ENCODE measurements at regions not wholly inside any gene's neighbourhood (a gene's known extent, or its start where the extent isn't known, plus 50 kb on each side); places are given as distances from the start of the nearest gene placed in this dataset.
A peak's percentile ranks its signal among the peaks of the same experiment; 100 is the strongest.

- no peak for DNase-seq (ENCODE audit: low read depth)
These were observed 337.2 kb upstream of the NAV3 start for GRCh38 chr12:77493302-77494168.

GRCh38 chr12:77492536-77492935 is 338.2 kb upstream of the NAV3 start:
- DNase-seq (ENCODE audit: low read depth), result no peak

- peak; percentile 83 for DNase-seq (ENCODE audit: low read depth)
These were observed 341.2 kb upstream of the NAV3 start for GRCh38 chr12:77489331-77489970.

- no peak for DNase-seq (ENCODE audit: low read depth)
These were observed 342.6 kb upstream of the NAV3 start for GRCh38 chr12:77488041-77488620.

- no peak for DNase-seq (ENCODE audit: low read depth)
These were observed 343.8 kb upstream of the NAV3 start for GRCh38 chr12:77486872-77487271.

DNA sequence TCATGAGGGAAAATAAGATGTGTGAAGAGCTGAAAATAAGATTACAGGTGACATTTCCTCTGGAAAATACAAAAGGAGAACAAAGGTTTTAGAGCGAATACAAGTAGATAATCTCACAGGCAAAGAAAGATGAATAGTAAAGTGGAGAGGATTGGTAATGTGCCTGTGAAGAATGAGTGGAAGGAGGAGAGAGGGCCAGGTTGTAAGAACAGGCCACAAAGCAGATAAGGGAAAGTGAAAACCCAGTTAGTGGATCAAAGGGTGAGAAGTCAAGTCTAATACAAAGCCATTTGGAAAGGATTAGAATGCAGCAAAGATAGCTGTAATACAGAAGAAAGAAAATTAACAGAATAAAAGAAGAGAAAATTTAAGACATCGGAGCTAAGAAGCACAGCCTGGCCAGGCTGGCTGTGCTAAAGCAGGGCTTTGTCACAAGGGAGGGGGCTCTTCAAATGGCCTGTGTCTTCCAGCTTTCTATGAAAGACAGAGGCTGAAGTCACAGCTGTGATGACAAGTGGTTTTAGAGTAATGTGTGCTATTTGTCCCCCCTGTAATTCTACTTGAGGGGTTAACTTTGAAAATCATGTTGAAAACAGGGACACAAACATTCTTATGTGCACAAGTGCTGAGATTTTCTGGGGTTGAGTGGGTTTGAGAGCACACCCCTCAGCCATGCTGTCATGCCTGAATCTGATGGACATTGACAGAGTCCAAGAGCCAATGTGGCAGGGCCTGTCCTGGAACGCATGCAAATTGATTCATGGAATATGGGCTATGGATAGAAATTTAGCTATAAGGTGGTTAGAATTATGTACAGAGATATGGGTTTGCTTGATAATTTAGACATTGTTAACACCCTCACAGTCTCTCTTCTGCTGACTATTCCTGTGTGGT is 344.5 kb upstream of the NAV3 start:
- no peak for DNase-seq (ENCODE audit: low read depth)

DNA sequence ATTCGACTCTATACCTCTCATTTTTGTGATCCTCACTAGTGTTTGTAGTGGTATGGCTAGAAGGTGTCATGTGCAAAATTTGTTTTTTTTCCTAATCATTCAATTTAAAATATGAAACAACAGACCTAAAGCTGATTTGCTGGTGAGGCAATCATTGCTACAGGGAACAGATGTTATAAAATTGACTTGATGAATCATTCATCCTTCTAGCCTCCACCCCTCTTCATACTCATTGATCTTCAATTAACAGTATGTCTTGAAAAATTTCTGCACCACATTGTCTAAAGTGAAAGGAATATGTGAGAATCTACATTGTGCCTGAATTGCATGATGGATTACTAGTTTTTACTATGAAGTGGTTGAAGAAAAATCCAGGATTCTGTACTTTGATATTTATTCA is 349.0 kb upstream of the NAV3 start:
- DNase-seq (ENCODE audit: low read depth), result no peak

- DNase-seq (ENCODE audit: low read depth), result no peak
These were observed 352.7 kb upstream of the NAV3 start for GRCh38 chr12:77477907-77478533.

GRCh38 chr12:77471801-77472200 is 358.9 kb upstream of the NAV3 start:
- DNase-seq (ENCODE audit: low read depth), result no peak

DNA sequence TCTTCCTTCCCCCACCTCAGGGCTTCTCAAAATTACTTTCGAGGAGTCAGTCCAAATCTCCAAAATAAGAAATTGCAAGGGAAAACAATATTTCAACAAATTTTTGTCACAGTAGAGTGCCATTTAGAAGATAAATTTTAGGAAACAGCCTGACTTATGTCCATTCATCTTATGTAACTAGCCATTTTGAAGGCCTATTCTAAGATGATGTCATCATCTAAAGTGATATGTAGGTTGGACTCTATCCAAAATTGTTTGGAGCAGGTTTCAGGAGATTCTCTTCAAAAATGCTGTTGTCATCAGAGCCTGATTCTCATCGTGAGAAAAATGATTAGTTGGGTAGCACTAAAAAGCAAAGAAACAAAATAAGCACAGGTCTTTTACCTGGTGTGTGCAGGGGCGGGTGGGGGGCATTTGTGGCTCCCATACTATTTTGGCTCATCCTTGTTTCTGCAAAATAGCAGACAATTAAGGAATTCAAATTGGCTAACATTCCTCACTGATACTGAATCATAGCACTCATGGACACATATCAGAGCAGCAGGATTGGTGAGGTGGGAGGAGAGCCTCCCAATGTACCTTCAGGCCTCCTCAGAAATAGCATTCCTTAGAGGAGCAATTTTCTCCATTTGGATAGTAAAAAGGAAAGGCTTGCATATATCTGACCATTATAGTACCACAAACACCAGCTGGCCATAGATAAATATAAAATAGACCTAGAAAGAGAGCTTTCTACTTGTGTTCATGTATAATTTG is 360.9 kb upstream of the NAV3 start:
- DNase-seq (ENCODE audit: low read depth), result no peak

- no peak for DNase-seq (ENCODE audit: low read depth)
These were observed 377.3 kb upstream of the E2F7 start for GRCh38 chr12:77442633-77443032.

DNA sequence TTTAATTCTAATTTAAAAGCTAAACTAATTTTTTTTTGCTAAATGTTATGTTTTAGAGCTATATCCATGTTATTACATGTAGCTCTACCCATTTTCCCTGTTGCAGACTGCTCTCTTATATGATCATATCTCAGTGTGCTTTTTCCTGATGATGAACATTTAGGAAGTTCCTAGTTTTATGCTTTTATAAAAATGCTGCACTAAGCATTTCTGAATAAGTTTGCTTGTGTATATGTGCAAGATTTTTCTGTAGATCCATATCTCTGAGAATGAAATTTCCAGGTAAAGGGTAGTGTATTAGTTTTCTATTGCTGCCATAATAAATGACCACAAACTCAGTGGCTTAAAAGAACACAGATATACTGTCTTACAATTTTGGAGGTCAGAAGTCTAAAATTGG is 374.4 kb upstream of the E2F7 start:
- DNase-seq (ENCODE audit: low read depth), result no peak

- no peak for DNase-seq (ENCODE audit: low read depth)
These were observed 373.3 kb upstream of the E2F7 start for GRCh38 chr12:77438644-77439043.

DNA sequence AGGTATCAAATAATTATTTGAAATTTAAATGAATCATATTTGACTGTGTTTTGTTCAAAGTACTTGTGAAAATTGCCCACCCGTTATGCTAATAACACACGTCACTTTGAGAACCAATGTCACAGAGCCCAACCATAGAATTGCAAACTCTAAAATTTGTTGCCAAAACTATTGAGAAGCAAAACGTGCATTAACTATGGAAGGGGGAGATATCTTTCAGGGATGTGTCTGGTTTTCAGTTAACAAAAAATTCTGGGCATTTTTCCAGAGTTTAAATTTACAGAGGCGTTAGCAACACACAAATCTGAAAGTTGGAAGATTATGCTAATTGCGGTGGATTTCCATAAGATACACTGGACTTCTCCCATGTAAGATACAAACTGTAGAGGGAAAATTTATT is 371.8 kb upstream of the E2F7 start:
- DNase-seq (ENCODE audit: low read depth), result no peak

- DNase-seq (ENCODE audit: low read depth), result no peak
These were observed 370.2 kb upstream of the E2F7 start for GRCh38 chr12:77435446-77436091.

- DNase-seq (ENCODE audit: low read depth), result no peak
These were observed 368.4 kb upstream of the E2F7 start for GRCh38 chr12:77433799-77434198.

DNA sequence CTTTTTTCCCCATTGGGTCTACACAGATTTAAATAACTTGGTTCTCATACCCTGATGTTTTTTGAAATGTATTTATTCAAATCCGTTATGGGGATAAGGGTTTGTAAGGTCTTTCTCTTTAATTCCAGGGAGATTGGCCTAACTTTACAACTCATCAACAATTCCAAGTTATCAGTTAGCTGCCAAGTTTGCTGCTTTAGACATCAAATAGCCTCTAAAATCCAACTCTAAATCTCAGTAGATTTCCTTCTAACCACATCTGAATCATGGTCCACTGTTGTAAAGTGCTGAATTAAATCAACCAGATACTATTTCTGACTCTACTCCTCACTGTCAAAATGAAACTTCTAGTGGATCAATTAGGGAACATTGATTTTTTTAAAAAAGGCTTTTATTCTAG is 364.1 kb upstream of the E2F7 start:
- peak; percentile 16 for DNase-seq (ENCODE audit: low read depth)

DNA sequence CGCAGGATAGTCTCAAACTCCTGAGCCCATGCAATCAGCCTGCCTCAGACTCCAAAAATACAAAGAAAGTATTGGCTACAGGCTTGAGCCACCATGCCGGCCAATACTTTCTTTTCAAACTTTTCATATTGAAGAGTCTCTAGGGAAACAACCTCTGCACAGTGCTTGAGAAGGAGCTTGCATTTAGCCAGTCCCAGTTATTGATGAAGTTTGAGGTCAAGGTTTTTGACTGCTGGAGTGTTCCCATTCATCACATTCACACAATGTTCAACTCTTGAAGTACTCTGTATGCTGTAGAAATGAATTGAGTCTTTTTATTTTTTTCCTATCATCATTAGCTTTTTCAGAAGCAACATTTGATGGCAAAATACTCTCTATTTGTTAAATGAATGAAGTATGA is 355.8 kb upstream of the E2F7 start:
- no peak for DNase-seq (ENCODE audit: low read depth)

GRCh38 chr12:77409551-77409950 is 344.2 kb upstream of the E2F7 start:
- DNase-seq (ENCODE audit: low read depth), result no peak

- no peak for DNase-seq (ENCODE audit: low read depth)
These were observed 342.6 kb upstream of the E2F7 start for GRCh38 chr12:77407931-77408330.
